ENCODE measurements at regions not wholly inside any gene's neighbourhood (a gene's known extent, or its start where the extent isn't known, plus 50 kb on each side); places are given as distances from the start of the nearest gene placed in this dataset.
"Not testable (repeated sequence)": the region's sequence is repeated elsewhere in the genome, so short reads cannot be mapped to it uniquely, and the experiment has no call there.

DNA sequence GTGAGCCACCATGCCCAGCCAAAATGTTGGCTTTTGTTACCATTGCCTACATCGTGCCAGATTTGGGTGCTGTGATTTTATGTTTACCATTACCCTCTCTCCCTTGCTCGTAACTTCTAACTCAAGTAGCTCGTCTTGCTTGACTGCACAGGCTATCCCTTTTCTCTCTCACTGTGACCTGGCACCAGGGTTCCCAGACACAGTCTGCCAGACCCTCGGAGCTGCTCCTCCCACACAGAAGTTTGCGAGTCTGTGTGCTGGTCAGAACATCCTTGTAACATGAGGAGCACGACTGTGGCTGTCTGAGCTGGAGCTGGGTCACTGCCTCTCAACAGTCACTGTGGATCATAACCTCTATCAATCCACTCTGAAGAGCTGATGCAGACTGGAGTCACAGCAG is 152.5 kb upstream of the ACKR3 start:
- no peak for DNase-seq

DNA sequence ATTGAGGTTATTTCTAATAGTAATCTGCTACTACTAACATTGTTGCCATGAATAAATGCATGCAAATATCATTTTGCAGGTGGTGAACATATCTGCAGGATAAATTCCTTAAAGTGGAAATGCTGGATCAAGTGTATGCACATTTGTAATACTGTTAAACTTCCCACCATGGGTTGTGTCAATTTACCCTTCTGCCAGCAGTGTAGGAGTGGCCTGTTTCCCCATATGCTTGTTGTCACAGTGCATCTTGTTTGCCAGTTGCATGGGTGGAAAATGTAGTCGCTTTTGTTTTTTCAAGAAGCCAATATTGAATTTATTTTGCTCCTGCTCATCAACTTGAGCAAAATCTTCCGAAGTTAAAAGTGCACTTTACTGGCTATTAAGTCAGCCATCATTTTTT is 139.0 kb upstream of the ACKR3 start:
- no peak for DNase-seq

- DNase-seq, result no peak
Measured at GRCh38 chr2:236434593-236434992, 135.0 kb upstream of the ACKR3 start.

DNA sequence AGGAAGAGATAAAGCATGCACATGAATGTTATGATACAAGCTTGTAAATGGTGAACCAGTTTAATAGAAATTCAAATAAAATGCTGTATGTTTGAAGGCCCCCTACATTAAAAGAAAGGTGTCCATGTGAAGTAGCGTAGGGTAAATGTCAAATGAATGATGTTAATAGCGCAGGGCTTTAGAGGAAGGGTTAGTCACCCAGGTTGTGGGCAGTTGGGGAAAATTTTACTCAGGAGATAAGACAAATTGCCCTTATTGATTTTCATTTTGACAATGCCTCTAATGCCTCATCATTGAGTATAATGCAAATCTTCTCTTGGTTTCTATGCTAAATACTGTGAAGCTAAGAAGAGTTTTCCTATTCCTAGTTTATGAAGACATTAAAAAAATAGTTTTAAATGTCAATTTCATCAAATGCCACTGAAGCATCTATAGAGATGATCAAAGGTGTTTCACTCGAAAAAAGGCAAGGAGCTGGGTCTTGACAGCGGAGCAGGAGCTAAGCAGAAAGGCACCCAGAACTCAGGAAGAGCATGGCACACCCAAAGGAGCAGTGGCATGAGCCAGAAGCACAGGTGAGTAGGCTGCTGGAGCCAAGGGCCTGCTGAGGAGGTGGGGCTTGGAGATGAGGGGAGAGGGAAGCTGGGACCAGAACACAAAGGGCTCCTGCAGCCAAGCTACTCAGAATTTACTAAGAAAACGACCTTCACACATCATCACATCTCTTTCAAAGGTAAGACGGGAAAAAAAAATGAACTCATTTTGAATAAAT is 129.3 kb upstream of the ACKR3 start:
- DNase-seq, result no peak

GRCh38 chr2:236444187-236444586 is 125.4 kb upstream of the ACKR3 start:
- DNase-seq, result no peak

DNA sequence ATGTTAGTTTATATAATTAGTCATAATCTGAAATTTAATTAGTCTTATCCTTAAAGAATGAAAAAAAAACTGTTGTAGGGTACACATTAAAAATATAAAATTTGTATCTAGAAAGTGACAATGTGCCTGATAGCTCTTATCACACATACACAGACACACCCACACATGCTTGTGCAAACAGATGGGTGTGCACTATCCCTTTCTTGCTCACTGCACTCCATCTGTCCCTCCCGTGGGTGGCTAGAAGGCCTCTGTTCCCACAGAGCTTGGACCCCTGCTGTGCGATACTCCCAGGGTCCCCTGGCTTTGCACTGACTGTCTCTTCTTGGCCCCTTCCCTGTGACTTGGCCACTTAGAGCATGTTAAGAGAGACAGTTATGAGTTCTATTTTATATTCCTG is 123.9 kb upstream of the ACKR3 start:
- DNase-seq, result no peak

DNA sequence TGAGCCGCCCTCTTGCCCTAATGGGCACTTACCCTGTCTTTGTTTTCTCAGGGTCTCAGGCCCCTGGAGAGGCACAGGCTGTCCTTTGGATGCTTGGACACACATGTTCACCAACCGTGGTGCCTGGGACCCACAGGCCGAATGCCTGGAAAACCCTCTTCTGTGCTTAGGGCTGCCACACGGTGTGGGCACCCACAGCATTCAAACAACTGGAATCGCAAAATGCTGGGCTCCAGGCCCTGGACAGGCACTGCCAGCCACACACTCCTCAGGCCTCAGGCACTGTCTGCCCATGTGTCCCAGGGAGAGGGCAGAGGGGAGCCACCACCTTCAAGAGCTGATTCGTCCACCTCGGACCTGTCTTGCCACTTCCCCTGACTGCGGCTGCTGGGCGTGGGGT is 123.1 kb upstream of the ACKR3 start:
- no peak for DNase-seq

- no peak for DNase-seq
Measured at GRCh38 chr2:236449167-236449761, 120.4 kb upstream of the ACKR3 start.

GRCh38 chr2:236452238-236452637 is 117.4 kb upstream of the ACKR3 start:
- DNase-seq, result no peak

- DNase-seq, result no peak
Measured at GRCh38 chr2:236454076-236454475, 115.5 kb upstream of the ACKR3 start.

DNA sequence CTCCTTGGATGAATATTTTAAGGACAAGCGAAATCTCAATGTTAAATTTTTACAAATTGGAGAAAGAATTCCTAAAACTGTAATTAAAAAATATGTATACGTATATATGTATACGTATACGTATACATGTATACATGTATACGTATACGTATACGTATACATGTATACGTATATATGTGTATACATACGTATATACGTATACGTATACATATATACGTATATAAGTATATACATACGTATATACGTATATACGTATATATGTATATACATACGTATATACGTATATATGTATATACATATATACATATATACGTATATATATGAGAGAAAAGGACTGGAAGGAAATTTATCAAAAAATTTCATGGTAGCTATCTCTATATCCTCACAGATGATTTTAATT is 110.2 kb upstream of the ACKR3 start:
- DNase-seq, result no peak

DNA sequence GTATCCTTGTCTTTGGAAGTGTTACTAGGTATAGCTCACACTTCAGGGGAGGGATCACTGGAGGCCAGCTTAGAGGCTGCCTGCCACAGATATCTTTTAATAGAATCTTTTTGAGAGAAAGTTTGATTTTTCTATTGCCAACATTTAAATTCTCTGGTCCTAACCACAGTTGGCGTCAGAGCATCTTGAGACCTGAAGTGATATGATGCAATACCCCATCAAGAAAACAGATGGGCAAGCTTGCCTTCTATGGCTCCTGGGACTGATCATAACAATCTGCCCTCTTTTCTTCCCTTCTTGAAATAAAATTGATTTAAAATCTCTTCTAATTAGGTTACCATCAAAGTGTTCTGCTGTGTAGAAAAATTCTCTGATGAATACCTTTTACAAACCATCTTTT is 105.5 kb upstream of the ACKR3 start:
- no peak for DNase-seq

- no peak for DNase-seq
Measured at GRCh38 chr2:236472720-236473495, 96.7 kb upstream of the ACKR3 start.

DNA sequence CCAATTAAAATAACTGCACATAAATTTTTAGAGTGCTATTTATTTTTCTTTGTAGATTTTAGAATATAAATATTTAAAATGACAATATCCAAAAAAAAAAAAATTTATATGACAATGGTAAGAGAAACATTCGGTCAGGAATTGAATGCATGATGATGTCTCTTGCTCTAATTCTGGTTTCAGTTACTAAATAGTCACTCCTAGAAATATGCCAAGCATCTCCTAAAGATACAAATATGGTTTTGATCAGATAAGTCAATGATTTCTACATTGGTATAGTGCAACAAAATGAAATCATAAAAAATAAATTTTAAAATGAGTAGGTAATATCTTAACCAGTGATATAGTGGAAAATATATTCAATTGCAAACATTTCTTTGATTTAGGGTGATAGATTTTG is 95.9 kb upstream of the ACKR3 start:
- no peak for DNase-seq

- DNase-seq, result no peak
Measured at GRCh38 chr2:236479814-236480213, 89.8 kb upstream of the ACKR3 start.

DNA sequence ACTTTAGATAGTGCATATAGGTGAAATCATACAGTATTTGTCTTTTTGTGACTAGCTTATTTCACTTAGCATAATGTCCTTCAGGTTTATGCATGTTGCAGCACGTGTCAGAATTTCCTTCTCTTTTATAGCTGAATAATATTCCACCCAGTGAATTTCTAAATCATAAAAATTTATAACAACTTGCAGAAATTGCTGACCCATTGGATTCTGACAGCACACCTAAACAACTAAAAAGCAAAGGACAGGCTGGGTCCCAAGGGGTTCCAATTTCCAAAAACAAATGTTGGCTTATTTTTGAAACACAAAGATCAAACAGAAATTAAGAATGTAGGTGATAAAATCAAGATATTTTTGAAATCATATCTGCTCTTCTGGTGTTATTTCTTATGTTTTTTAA is 86.5 kb upstream of the ACKR3 start:
- no peak for DNase-seq

DNA sequence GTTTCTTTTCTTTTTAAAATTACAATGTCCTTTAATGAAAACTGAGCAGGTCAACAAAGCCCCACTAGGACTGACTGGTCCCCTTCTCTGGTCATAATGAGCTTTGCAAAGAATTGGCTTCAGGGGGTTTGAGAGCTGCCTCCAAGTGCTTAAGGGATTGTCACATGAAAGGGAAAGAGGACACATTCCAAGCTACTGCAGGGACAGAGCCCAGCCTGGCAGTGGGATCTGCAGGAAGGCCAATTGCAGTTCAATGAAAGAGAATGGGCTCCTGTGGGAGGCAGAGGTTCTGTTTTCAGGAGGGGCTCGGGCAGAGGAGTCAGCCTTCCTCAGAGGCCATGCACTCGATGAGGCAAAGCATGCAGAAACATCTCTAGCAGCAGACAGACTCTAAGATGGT is 84.1 kb upstream of the ACKR3 start:
- no peak for DNase-seq

DNA sequence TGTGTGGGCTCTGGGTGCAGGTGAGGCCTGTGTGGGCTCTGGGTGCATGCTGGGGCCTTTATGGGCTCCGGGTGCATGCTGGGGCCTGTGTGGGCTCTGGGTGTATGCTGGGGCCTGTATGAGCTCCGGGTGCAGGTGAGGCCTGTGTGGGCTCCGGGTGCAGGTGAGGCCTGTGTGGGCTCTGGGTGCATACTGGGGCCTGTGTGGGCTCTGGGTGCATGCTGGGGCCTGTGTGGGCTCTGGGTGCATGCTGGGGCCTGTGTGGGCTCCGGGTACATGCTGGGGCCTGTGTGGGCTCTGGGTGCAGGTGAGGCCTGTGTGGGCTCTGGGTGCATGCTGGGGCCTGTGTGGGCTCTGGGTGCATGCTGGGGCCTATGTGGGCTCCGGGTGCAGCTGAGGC is 80.5 kb upstream of the ACKR3 start:
- not testable (repeated sequence) for DNase-seq

GRCh38 chr2:236489895-236490404 is 79.7 kb upstream of the ACKR3 start:
- DNase-seq, result no peak

DNA sequence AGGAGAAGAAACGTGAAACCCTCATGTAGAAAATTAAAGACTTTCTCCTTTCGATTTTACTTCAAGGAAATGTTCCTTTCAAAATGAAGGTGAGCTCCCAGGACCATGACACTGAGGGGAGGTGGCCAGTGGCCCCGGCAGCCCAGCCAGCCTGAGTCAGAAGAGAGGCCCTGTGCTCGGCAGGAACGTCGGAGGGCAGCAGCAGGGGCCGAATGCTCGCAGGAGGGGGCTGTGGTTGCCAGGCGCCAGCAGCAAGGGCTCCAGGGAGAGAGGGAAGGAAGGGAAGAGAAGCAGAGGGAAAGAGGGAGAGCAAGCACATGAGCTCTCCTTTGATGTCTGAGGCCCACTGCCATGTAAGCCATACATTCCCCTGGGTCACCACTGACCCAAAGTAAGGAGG is 73.3 kb upstream of the ACKR3 start:
- DNase-seq, result no peak

- no peak for DNase-seq
Measured at GRCh38 chr2:236498369-236498768, 71.3 kb upstream of the ACKR3 start.

DNA sequence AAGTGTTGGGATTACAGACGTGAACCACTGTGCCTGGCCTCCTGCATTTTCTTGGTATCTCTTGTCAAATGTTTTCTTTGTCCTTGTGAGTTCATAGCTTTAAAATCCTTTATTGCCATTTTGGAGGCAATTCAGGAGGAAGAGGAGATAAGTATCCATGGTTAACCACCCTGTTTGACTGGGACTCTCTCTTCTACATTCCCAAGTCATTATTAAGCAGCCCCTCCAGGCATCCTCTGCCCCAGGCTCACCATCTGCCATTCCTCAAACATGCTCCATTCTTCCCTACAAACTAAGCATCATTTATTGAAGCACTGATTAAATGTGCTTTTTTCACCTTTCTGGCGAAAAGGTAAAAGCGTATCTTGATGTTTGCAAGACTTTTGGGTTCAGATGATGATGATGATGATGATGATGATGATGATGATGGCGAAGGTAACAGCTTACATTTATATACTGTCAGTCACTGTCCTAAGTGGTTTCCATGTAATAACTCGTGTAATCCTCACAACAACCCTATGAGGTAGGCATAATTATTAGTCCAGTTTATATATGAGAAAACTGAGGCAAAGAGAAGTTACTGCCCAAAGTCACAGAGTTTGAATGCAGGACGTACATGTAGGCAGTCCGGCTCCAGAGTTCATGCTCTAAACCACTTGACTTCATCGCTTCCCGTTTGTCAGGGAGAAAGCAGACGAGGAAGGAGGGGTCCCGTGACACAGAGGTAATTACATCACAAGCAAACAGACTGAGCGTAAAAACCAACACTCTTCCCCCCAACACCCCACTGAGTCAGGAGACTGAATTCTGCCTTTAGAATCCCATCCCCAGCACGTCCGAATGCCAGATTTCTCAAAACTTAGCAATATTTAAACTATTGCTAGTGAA is 69.7 kb upstream of the ACKR3 start:
- no peak for DNase-seq

- DNase-seq, result no peak
Measured at GRCh38 chr2:236501026-236501425, 68.6 kb upstream of the ACKR3 start.
